Cardiac muscle cell (in vitro differentiated cells and primary cell): ENCODE measurements at regions not wholly inside any gene's neighbourhood (a gene's known extent, or its start where the extent isn't known, plus 50 kb on each side); places are given as distances from the start of the nearest gene placed in this dataset.

Experiments used
- DNase-seq, 2 donors: peaks; one replicate each; pipeline versions ENCODE4 v3.0.0 to v3.0.0-alpha.2; 2010 to 2017; ENCODE audit warnings: low read depth in 1 of 2, low spot score in 1 of 2
- H3K27ac ChIP-seq: fragments of 200-600 bp; sonication (generic); 2 replicates; pipeline ENCODE4 v1.5.1; 2016
- H3K27me3 ChIP-seq: fragments of 200-600 bp; sonication (generic); 2 replicates; pipeline ENCODE4 v1.6.0; 2016; ENCODE audit warnings: control low read depth
- H3K36me3 ChIP-seq: fragments of 200-600 bp; sonication (generic); 2 replicates; pipeline ENCODE4 v1.5.1; 2016; ENCODE audit warnings: control low read depth
- H3K4me1 ChIP-seq: fragments of 200-600 bp; sonication (generic); 2 replicates; pipeline ENCODE4 v1.8.1; 2017; ENCODE audit warnings: low read depth, mild to moderate bottlenecking, mixed run types
- H3K4me3 ChIP-seq: fragments of 200-600 bp; sonication (generic); 2 replicates; pipeline ENCODE4 v1.5.1; 2016; ENCODE audit warnings: mild to moderate bottlenecking
- H3K9me3 ChIP-seq: fragments of 200-600 bp; sonication (generic); 2 replicates; pipeline ENCODE4 v1.5.1; 2017; ENCODE audit warnings: low read depth, mild to moderate bottlenecking, control low read depth
- TF ChIP-seq, protein P1 (sequence below): IDR thresholded peaks from 2 replicates; pipeline ENCODE4 v1.5.1; 2012; ENCODE audit warnings: low read depth, mild to moderate bottlenecking, low read length

DNA sequence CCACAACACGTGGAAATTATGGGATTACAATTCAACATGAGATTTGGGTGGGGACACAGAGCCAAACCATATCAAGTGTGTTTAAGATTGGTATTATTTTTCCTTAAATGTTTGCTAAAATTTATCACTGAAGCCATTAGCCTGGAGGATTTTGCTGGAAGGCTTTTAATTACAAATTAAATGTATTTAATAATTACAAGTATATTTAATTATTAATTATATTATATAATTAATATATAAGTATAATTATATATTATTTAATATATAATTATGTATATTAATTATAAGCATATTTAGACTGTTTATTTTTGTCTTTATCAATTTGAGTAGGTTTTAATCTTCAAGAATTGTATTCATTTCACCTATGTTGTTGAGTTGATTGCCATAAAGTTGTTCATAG lies 427.4 kb upstream of the FLRT2 start:
- H3K4me3 ChIP-seq, result no peak overlapping the region
- H3K36me3 ChIP-seq, result no peaks in the 10 kb centered on the region
- no peaks in the 10 kb centered on the region for H3K27me3 ChIP-seq
- H3K27ac ChIP-seq, result no peak overlapping the region
- DNase-seq, result no peak
- TF ChIP-seq, protein P1, sequence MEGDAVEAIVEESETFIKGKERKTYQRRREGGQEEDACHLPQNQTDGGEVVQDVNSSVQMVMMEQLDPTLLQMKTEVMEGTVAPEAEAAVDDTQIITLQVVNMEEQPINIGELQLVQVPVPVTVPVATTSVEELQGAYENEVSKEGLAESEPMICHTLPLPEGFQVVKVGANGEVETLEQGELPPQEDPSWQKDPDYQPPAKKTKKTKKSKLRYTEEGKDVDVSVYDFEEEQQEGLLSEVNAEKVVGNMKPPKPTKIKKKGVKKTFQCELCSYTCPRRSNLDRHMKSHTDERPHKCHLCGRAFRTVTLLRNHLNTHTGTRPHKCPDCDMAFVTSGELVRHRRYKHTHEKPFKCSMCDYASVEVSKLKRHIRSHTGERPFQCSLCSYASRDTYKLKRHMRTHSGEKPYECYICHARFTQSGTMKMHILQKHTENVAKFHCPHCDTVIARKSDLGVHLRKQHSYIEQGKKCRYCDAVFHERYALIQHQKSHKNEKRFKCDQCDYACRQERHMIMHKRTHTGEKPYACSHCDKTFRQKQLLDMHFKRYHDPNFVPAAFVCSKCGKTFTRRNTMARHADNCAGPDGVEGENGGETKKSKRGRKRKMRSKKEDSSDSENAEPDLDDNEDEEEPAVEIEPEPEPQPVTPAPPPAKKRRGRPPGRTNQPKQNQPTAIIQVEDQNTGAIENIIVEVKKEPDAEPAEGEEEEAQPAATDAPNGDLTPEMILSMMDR, result no peak
- H3K4me1 ChIP-seq, result no peaks in the 10 kb centered on the region
- H3K9me3 ChIP-seq, result no peaks in the 10 kb centered on the region

DNA sequence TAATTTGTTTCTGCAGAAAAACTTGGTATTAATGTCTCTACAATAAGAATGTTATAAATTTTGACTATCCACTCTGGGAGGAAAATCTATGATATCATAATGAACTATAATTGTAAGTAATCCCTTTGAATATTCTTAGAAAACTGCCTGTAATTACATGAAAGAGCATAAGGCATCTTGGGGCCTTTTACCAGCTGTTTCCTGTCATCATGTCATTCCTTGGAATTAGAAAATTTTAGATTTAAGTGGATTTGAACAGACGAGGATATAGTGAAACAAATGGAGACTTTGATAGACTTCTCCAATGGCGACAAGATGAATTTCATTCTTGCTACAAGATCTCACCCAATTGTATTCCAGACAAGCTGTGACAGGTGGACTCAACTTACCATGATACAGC lies 423.4 kb upstream of the FLRT2 start:
- Histone ChIP-seq H3K27ac (no peak overlapping the region), H3K36me3 (no peaks in the 10 kb centered on the region), H3K27me3 (no peaks in the 10 kb centered on the region), H3K4me3 (no peak overlapping the region), H3K9me3 (no peaks in the 10 kb centered on the region), H3K4me1 (no peaks in the 10 kb centered on the region)
- DNase-seq, result no peak
- TF ChIP-seq, protein P1, result no peak

DNA sequence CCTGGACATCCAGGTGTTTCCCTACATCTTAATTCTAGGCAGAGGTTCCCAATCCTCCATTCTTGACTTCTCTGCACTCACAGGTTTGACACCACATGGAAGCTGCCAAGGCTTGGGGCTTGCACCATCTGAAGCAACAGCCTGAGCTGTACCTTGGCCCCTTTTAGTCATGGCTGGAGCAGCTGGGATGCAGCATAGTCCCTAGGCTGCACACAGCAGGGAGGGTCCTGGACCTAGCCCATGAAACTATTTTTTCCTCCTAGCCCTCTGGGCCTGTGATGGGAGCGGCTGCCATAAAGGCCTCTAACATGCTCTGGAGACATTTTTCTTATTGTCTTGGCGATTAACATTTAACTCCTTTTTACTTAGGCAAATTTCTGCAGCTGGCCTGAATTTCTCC lies 417.2 kb upstream of the FLRT2 start:
- Histone ChIP-seq H3K27me3 (no peaks in the 10 kb centered on the region), H3K9me3 (no peaks in the 10 kb centered on the region), H3K27ac (no peak overlapping the region), H3K4me3 (no peak overlapping the region), H3K36me3 (no peaks in the 10 kb centered on the region), H3K4me1 (no peaks in the 10 kb centered on the region)
- TF ChIP-seq, protein P1, result no peak
- no peak for DNase-seq

DNA sequence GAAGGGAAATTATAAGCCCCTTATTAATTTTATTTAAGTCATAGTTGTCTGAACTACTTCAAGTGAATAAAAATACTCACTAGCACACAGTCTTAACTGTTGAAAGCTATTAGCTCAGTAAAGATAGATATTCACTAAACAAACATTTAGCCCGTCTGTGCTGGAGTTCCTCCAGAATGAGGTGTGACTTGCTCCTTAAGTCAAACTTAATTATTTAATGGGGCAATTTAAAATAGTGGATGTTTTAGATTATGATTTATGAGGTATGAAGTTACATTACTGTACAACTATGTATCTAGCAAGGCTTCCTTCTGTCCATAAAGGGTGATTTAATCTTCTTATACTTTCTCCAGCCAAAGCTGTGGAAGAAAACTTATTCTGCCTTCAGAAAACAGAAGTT lies 414.0 kb upstream of the FLRT2 start:
- Histone ChIP-seq H3K27ac (no peak overlapping the region), H3K4me3 (no peak overlapping the region), H3K4me1 (peaks cover 12% of the 10 kb centered on the region), H3K27me3 (no peaks in the 10 kb centered on the region), H3K36me3 (no peaks in the 10 kb centered on the region), H3K9me3 (no peaks in the 10 kb centered on the region)
- TF ChIP-seq, protein P1, result no peak
- DNase-seq, result no peak

DNA sequence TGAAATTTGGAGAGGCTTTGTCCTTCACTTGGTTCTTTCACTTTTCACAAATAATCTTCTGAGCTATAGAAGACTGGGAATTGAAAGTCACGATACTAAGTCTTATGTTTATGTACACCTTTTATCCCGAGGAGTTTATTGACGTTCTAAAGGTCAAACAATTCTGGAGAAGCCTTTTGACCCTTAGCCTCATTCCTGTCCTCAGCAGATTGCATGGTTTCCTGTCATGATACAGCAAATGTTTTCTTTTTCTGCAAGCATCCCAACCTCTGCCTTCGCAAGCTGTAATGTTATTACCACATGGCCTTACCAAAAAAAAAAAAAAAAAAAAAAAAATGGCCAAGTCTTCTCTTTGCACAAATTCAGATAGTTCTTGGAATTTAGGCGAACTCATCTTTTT lies 411.7 kb upstream of the FLRT2 start:
- Histone ChIP-seq H3K4me1 (peaks cover 12% of the 10 kb centered on the region), H3K27me3 (no peaks in the 10 kb centered on the region), H3K27ac (no peak overlapping the region), H3K36me3 (no peaks in the 10 kb centered on the region), H3K4me3 (no peak overlapping the region), H3K9me3 (no peaks in the 10 kb centered on the region)
- peak in 1 of 2 donors; percentile 17 for DNase-seq
- TF ChIP-seq, protein P1, result no peak

DNA sequence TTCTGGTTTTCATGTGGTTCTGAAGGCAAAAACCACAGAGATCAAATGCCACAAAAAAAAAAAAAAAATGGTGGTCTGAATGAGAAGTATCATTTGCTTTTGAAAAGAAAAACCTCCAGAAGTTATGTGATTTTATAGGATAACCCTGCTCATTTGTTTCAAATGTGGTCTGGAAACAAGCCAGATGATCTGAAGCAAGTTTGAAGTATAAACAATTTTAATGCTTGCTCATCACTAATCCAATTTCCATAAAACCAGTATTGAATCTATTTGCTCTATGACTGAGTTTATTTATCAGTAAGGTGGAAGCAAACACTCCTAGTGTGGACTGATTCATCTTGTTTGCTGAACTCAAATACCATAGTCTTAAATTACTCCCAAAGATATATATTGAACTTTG lies 407.3 kb upstream of the FLRT2 start:
- H3K27me3 ChIP-seq, result no peaks in the 10 kb centered on the region
- TF ChIP-seq, protein P1, result no peak
- peak in 1 of 2 donors; percentile 23 for DNase-seq
- no peaks in the 10 kb centered on the region for H3K36me3 ChIP-seq
- no peaks in the 10 kb centered on the region for H3K9me3 ChIP-seq
- H3K4me1 ChIP-seq, result peaks cover 12% of the 10 kb centered on the region
- no peak overlapping the region for H3K4me3 ChIP-seq
- H3K27ac ChIP-seq, result no peak overlapping the region
